ENCODE measurements at regions not wholly inside any gene's neighbourhood (a gene's known extent, or its start where the extent isn't known, plus 50 kb on each side); places are given as distances from the start of the nearest gene placed in this dataset.

- Histone ChIP-seq H3K27me3 (ENCODE audit: control insufficient read depth in 1 of 2, insufficient read depth in 1 of 2, low read length in 2 of 2) (peaks cover 32 to 84% of the 10 kb centered on the region in 2 experiments), H3K27ac (ENCODE audit: low read length, poor library complexity, severe bottlenecking) (no peak overlapping the region)
These were observed 220.8 kb downstream of the TFCP2L1 start for GRCh38 chr2:121064186-121064585.

GRCh38 chr2:121065239-121065638 is 219.8 kb downstream of the TFCP2L1 start:
- Histone ChIP-seq H2AFZ (ENCODE audit: low read depth, low read length) (no peak overlapping the region), H3K79me1 (replicated peaks; ENCODE audit: low read length, poor library complexity, severe bottlenecking) (no peaks in the 10 kb centered on the region)

More at GRCh38 chr2:121064186-121064585, 220.8 kb downstream of the TFCP2L1 start:
- Histone ChIP-seq H3K9ac (ENCODE audit: low read length) (no peak overlapping the region), H3K79me1 (replicated peaks; ENCODE audit: low read length, poor library complexity, severe bottlenecking) (no peaks in the 10 kb centered on the region), H3K18ac (ENCODE audit: low read depth in 1 of 2, low read length in 2 of 2) (no peak overlapping the region), H3K4me3 (ENCODE audit: insufficient read depth in 1 of 2, low read depth in 1 of 2, low read length in 2 of 2) (no peak overlapping the region), H2BK5ac (ENCODE audit: low read depth, low read length, poor library complexity, severe bottlenecking) (no peak overlapping the region), H2BK15ac (ENCODE audit: low read depth, poor library complexity, severe bottlenecking) (no peak overlapping the region), H2AK5ac (ENCODE audit: low read length, severe bottlenecking) (no peak overlapping the region), H3K14ac (ENCODE audit: low read length in 2 of 2) (no peak overlapping the region), H3K36me3 (ENCODE audit: control insufficient read depth in 1 of 2, insufficient read depth in 2 of 2, low read depth in 1 of 2, low read length in 2 of 2) (no peaks in the 10 kb centered on the region), H2BK12ac (ENCODE audit: low read length in 2 of 2) (no peak overlapping the region), H3K23ac (ENCODE audit: low read length in 2 of 2) (no peak overlapping the region), H3K9me3 (ENCODE audit: control insufficient read depth, low read length) (no peaks in the 10 kb centered on the region), H2BK120ac (ENCODE audit: low read depth, low read length) (no peak overlapping the region), H4K91ac (ENCODE audit: low read length) (no peak overlapping the region), H3K4me2 (ENCODE audit: low read length, poor library complexity, severe bottlenecking) (no peak overlapping the region), H2AFZ (ENCODE audit: low read depth, low read length) (no peak overlapping the region), H3K4me1 (ENCODE audit: control insufficient read depth, insufficient read depth, low read depth, low read length) (peaks cover 7% of the 10 kb centered on the region), H4K8ac (ENCODE audit: low read length) (no peak overlapping the region), H3K4ac (ENCODE audit: low read depth in 1 of 2, low read length in 2 of 2) (no peak overlapping the region)
- no peak for DNase-seq
- 91% methylated on average over 8 of the region's 12 CpGs for WGBS

GRCh38 chr2:121066526-121066925 is 218.5 kb downstream of the TFCP2L1 start:
- Histone ChIP-seq H3K14ac (ENCODE audit: low read length in 2 of 2) (no peak overlapping the region), H4K91ac (ENCODE audit: low read length) (no peak overlapping the region), H3K18ac (ENCODE audit: low read depth in 1 of 2, low read length in 2 of 2) (no peak overlapping the region), H3K27ac (ENCODE audit: low read length, poor library complexity, severe bottlenecking) (no peak overlapping the region), H2BK120ac (ENCODE audit: low read depth, low read length) (no peak overlapping the region), H2BK12ac (ENCODE audit: low read length in 2 of 2) (no peak overlapping the region), H4K8ac (ENCODE audit: low read length) (no peak overlapping the region), H2AK5ac (ENCODE audit: low read length, severe bottlenecking) (no peak overlapping the region), H3K4me2 (ENCODE audit: low read length, poor library complexity, severe bottlenecking) (no peak overlapping the region), H3K4me1 (ENCODE audit: control insufficient read depth, insufficient read depth, low read depth, low read length) (peaks cover 5% of the 10 kb centered on the region), H3K9ac (ENCODE audit: low read length) (no peak overlapping the region), H3K4ac (ENCODE audit: low read depth in 1 of 2, low read length in 2 of 2) (no peak overlapping the region), H2BK15ac (ENCODE audit: low read depth, poor library complexity, severe bottlenecking) (no peak overlapping the region), H2AFZ (ENCODE audit: low read depth, low read length) (no peak overlapping the region), H3K27me3 (ENCODE audit: control insufficient read depth in 1 of 2, insufficient read depth in 1 of 2, low read length in 2 of 2) (peaks cover 28 to 76% of the 10 kb centered on the region in 2 experiments), H2BK5ac (ENCODE audit: low read depth, low read length, poor library complexity, severe bottlenecking) (no peak overlapping the region), H3K36me3 (ENCODE audit: control insufficient read depth in 1 of 2, insufficient read depth in 2 of 2, low read depth in 1 of 2, low read length in 2 of 2) (no peaks in the 10 kb centered on the region), H3K79me1 (replicated peaks; ENCODE audit: low read length, poor library complexity, severe bottlenecking) (no peaks in the 10 kb centered on the region), H3K4me3 (ENCODE audit: insufficient read depth in 1 of 2, low read depth in 1 of 2, low read length in 2 of 2) (no peak overlapping the region), H3K23ac (ENCODE audit: low read length in 2 of 2) (no peak overlapping the region), H3K9me3 (ENCODE audit: control insufficient read depth, low read length) (no peaks in the 10 kb centered on the region)
- WGBS: 68% methylated on average over 6 of the region's 6 CpGs
- peak; percentile 5 for DNase-seq

More at GRCh38 chr2:121065239-121065638, 219.8 kb downstream of the TFCP2L1 start:
- Histone ChIP-seq H4K8ac (ENCODE audit: low read length) (no peak overlapping the region), H2BK15ac (ENCODE audit: low read depth, poor library complexity, severe bottlenecking) (no peak overlapping the region), H4K91ac (ENCODE audit: low read length) (no peak overlapping the region), H3K27ac (ENCODE audit: low read length, poor library complexity, severe bottlenecking) (no peak overlapping the region), H3K27me3 (ENCODE audit: control insufficient read depth in 1 of 2, insufficient read depth in 1 of 2, low read length in 2 of 2) (peaks cover 32 to 84% of the 10 kb centered on the region in 2 experiments), H3K4me3 (ENCODE audit: insufficient read depth in 1 of 2, low read depth in 1 of 2, low read length in 2 of 2) (no peak overlapping the region), H3K18ac (ENCODE audit: low read depth in 1 of 2, low read length in 2 of 2) (no peak overlapping the region), H3K4me2 (ENCODE audit: low read length, poor library complexity, severe bottlenecking) (no peak overlapping the region), H3K9ac (ENCODE audit: low read length) (no peak overlapping the region), H3K23ac (ENCODE audit: low read length in 2 of 2) (no peak overlapping the region), H2BK12ac (ENCODE audit: low read length in 2 of 2) (no peak overlapping the region), H3K4me1 (ENCODE audit: control insufficient read depth, insufficient read depth, low read depth, low read length) (peaks cover 7% of the 10 kb centered on the region), H3K36me3 (ENCODE audit: control insufficient read depth in 1 of 2, insufficient read depth in 2 of 2, low read depth in 1 of 2, low read length in 2 of 2) (no peaks in the 10 kb centered on the region), H2BK120ac (ENCODE audit: low read depth, low read length) (no peak overlapping the region), H3K9me3 (ENCODE audit: control insufficient read depth, low read length) (no peaks in the 10 kb centered on the region), H2BK5ac (ENCODE audit: low read depth, low read length, poor library complexity, severe bottlenecking) (no peak overlapping the region), H3K4ac (ENCODE audit: low read depth in 1 of 2, low read length in 2 of 2) (no peak overlapping the region), H2AK5ac (ENCODE audit: low read length, severe bottlenecking) (no peak overlapping the region), H3K14ac (ENCODE audit: low read length in 2 of 2) (no peak overlapping the region)
- WGBS: 83% methylated on average over 5 of the region's 5 CpGs
- no peak for DNase-seq

GRCh38 chr2:121068851-121069250 is 216.2 kb downstream of the TFCP2L1 start:
- Histone ChIP-seq H3K9me3 (ENCODE audit: control insufficient read depth, low read length) (no peaks in the 10 kb centered on the region), H4K91ac (ENCODE audit: low read length) (no peak overlapping the region), H3K79me1 (replicated peaks; ENCODE audit: low read length, poor library complexity, severe bottlenecking) (no peaks in the 10 kb centered on the region), H3K4me1 (ENCODE audit: control insufficient read depth, insufficient read depth, low read depth, low read length) (peaks cover 5% of the 10 kb centered on the region), H3K36me3 (ENCODE audit: control insufficient read depth in 1 of 2, insufficient read depth in 2 of 2, low read depth in 1 of 2, low read length in 2 of 2) (no peaks in the 10 kb centered on the region), H2BK5ac (ENCODE audit: low read depth, low read length, poor library complexity, severe bottlenecking) (no peak overlapping the region), H3K27me3 (ENCODE audit: control insufficient read depth in 1 of 2, insufficient read depth in 1 of 2, low read length in 2 of 2) (peaks cover 20 to 55% of the 10 kb centered on the region in 2 experiments), H2AK5ac (ENCODE audit: low read length, severe bottlenecking) (no peak overlapping the region), H4K8ac (ENCODE audit: low read length) (no peak overlapping the region), H2BK120ac (ENCODE audit: low read depth, low read length) (no peak overlapping the region), H3K23ac (ENCODE audit: low read length in 2 of 2) (no peak overlapping the region), H3K4me3 (ENCODE audit: insufficient read depth in 1 of 2, low read depth in 1 of 2, low read length in 2 of 2) (no peak overlapping the region), H3K18ac (ENCODE audit: low read depth in 1 of 2, low read length in 2 of 2) (no peak overlapping the region), H3K27ac (ENCODE audit: low read length, poor library complexity, severe bottlenecking) (no peak overlapping the region), H2AFZ (ENCODE audit: low read depth, low read length) (no peak overlapping the region), H3K14ac (ENCODE audit: low read length in 2 of 2) (no peak overlapping the region), H2BK15ac (ENCODE audit: low read depth, poor library complexity, severe bottlenecking) (no peak overlapping the region), H2BK12ac (ENCODE audit: low read length in 2 of 2) (no peak overlapping the region), H3K4ac (ENCODE audit: low read depth in 1 of 2, low read length in 2 of 2) (no peak overlapping the region), H3K4me2 (ENCODE audit: low read length, poor library complexity, severe bottlenecking) (no peak overlapping the region), H3K9ac (ENCODE audit: low read length) (no peak overlapping the region)
- DNase-seq: no peak
- WGBS: 92% methylated on average over 7 of the region's 7 CpGs

Data from mesenchymal stem cell (in vitro differentiated cells and primary cell).